ENCODE measurements at regions not wholly inside any gene's neighbourhood (a gene's known extent, or its start where the extent isn't known, plus 50 kb on each side); places are given as distances from the start of the nearest gene placed in this dataset.

- TF ChIP-seq EZH2 (IDR thresholded peaks at IDR 0.05; ENCODE audit: borderline replicate concordance, low read depth, low read length, poor library complexity, severe bottlenecking) (no peak), CTCF (conservative IDR thresholded peaks at IDR 0.05; ENCODE audit: low read depth, low read length) (no peak)
Observed at GRCh38 chr6:66861007-66861541, 1154.0 kb upstream of the EYS start.

Data from A673 (cell line).